ENCODE measurements at regions not wholly inside any gene's neighbourhood (a gene's known extent, or its start where the extent isn't known, plus 50 kb on each side); places are given as distances from the start of the nearest gene placed in this dataset.
A peak's percentile ranks its signal among the peaks of the same experiment; 100 is the strongest.

DNA sequence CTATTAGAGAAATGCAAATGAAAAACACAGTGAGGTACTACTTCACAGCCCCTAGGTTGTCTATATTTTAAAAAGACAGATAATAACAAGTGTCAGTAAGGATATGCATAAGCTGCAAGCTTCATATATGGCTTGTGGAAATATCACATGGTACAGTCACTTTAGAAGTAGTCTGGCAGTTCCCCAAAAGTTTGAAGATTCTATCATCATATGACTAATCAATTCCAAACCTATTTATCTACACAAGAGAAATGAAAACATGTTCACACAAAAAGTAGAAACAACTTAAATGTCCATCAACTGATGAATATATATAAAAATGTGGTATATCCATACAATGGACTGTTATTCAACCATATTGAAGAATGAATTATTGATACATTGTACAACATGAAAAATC is 185.8 kb upstream of the STK26 start:
- ChIA-PET CTCF (interaction anchor here (0.7 kb wide), 1 partner anchor 646 kb away, joined by 3 read pairs; no protein-coding TSS in a partner anchor), POLR2A (ENCODE audit: unreplicated experiment) (interaction anchor here (0.5 kb wide), 1 partner anchor 1641 kb away, joined by 4 read pairs; no protein-coding TSS in a partner anchor)
- Histone ChIP-seq H3K36me3 (ENCODE audit: low read depth) (no peaks in the 10 kb centered on the region), H3K27me3 (ENCODE audit: insufficient read depth, low read depth) (no peaks in the 10 kb centered on the region), H3K9me2 (ENCODE audit: insufficient read depth) (no peaks in the 10 kb centered on the region), H4K20me1 (ENCODE audit: insufficient read depth) (no peaks in the 10 kb centered on the region), H2AFZ (no peak overlapping the region), H3F3A (ENCODE audit: insufficient read depth, low read depth) (no peaks in the 10 kb centered on the region; the same call in 1 of the 2 replicates), H3K4me1 (replicated peaks; ENCODE audit: insufficient read depth) (peaks cover 7% of the 10 kb centered on the region), H3K9me3 (ENCODE audit: insufficient read depth, low read depth) (no peaks in the 10 kb centered on the region), H3K27ac (no peak overlapping the region), H3K4me3 (no peak overlapping the region), H3K79me2 (ENCODE audit: low read depth) (no peaks in the 10 kb centered on the region), H3K4me2 (no peak overlapping the region)
- TF ChIP-seq EZH2 (IDR thresholded peaks at IDR 0.05; ENCODE audit: low read depth), result no peak
- TF ChIP-seq, protein P1, sequence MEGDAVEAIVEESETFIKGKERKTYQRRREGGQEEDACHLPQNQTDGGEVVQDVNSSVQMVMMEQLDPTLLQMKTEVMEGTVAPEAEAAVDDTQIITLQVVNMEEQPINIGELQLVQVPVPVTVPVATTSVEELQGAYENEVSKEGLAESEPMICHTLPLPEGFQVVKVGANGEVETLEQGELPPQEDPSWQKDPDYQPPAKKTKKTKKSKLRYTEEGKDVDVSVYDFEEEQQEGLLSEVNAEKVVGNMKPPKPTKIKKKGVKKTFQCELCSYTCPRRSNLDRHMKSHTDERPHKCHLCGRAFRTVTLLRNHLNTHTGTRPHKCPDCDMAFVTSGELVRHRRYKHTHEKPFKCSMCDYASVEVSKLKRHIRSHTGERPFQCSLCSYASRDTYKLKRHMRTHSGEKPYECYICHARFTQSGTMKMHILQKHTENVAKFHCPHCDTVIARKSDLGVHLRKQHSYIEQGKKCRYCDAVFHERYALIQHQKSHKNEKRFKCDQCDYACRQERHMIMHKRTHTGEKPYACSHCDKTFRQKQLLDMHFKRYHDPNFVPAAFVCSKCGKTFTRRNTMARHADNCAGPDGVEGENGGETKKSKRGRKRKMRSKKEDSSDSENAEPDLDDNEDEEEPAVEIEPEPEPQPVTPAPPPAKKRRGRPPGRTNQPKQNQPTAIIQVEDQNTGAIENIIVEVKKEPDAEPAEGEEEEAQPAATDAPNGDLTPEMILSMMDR (conservative IDR thresholded peaks at IDR 0.05), result no peak
- intact Hi-C loops (cut with micrococcal nuclease; ENCODE audit: unreplicated experiment), result loop anchor here (10.0 kb wide), 1 partner anchor 647 kb away; the partner anchor contains the start of gene MBNL3
- no TSS peak for BruUV-seq (replicated peaks)
- no peak for DNase-seq

DNA sequence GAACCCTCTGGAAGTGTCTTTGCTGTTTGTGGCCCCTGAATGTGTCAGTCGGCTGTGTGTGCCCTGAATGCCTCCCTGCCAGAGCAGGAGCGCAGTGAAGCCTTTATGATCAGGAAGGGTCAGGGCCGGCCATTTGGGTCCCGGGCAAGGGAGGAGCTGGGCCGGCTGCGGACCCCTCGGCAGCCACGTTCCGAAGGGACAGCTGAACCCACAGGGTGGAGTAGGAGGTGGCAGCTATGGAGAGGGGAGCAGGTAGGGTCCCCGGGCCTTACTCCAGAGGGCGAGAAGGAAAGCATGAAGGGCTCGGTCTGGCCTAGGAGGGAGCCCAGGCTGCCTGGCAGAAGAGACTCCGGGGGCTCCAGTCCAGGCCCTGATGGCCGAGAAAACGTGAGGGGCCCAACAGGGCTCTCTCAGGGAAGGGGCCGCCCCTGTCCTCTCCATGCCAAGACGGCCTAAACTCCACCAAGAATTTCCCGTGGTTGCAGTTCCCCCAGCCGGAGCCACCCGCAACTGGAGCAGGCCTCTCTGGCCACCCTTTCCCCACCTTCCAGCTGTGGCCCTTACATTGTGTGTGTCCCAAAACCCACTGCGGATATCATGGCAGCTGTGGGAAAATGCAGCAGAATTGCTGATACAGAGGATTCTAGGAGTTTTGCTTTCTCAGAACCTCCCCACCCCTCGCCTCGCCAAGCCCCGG is 182.2 kb upstream of the STK26 start:
- peaks cover 8% of the 10 kb centered on the region for H3K4me1 ChIP-seq (replicated peaks; ENCODE audit: insufficient read depth)
- H3K4me2 ChIP-seq, result peak overlapping the region; percentile 63
- H3K4me3 ChIP-seq, result no peak overlapping the region
- H3K27ac ChIP-seq, result no peak overlapping the region
- intact Hi-C loops (cut with micrococcal nuclease; ENCODE audit: unreplicated experiment), result loop anchor here (1.0 to 10.0 kb wide), 4 partner anchors 230 to 774 kb away; partner anchors contain the start of gene RAP2C
- H3K9me2 ChIP-seq (ENCODE audit: insufficient read depth), result no peaks in the 10 kb centered on the region
- no peaks in the 10 kb centered on the region for H4K20me1 ChIP-seq (ENCODE audit: insufficient read depth)
- H3K79me2 ChIP-seq (ENCODE audit: low read depth), result no peaks in the 10 kb centered on the region
- H3K27me3 ChIP-seq (ENCODE audit: insufficient read depth, low read depth), result no peaks in the 10 kb centered on the region
- H3K9me3 ChIP-seq (ENCODE audit: insufficient read depth, low read depth), result no peaks in the 10 kb centered on the region
- BruUV-seq (replicated peaks), result no TSS peak
- 0 out of 2 replicates have a peak overlapping the region, but pooled peaks have one; percentile 44 for H2AFZ ChIP-seq
- no peak for TF ChIP-seq EZH2 (IDR thresholded peaks at IDR 0.05; ENCODE audit: low read depth)
- TF ChIP-seq, protein P1 (conservative IDR thresholded peaks at IDR 0.05), result no peak
- no peak for DNase-seq
- no peaks in the 10 kb centered on the region; the same call in 1 of the 2 replicates for H3F3A ChIP-seq (ENCODE audit: insufficient read depth, low read depth)
- H3K36me3 ChIP-seq (ENCODE audit: low read depth), result no peaks in the 10 kb centered on the region
- ChIA-PET CTCF (interaction anchor here (0.5 to 1.7 kb wide), 7 partner anchors 56 to 791 kb away, joined by 3 to 12 read pairs (median 4); partner anchors contain the start of gene RAP2C), POLR2A (ENCODE audit: unreplicated experiment) (interaction anchor here (0.5 kb wide), 1 partner anchor 239 kb away, joined by 4 read pairs; no protein-coding TSS in a partner anchor)

DNA sequence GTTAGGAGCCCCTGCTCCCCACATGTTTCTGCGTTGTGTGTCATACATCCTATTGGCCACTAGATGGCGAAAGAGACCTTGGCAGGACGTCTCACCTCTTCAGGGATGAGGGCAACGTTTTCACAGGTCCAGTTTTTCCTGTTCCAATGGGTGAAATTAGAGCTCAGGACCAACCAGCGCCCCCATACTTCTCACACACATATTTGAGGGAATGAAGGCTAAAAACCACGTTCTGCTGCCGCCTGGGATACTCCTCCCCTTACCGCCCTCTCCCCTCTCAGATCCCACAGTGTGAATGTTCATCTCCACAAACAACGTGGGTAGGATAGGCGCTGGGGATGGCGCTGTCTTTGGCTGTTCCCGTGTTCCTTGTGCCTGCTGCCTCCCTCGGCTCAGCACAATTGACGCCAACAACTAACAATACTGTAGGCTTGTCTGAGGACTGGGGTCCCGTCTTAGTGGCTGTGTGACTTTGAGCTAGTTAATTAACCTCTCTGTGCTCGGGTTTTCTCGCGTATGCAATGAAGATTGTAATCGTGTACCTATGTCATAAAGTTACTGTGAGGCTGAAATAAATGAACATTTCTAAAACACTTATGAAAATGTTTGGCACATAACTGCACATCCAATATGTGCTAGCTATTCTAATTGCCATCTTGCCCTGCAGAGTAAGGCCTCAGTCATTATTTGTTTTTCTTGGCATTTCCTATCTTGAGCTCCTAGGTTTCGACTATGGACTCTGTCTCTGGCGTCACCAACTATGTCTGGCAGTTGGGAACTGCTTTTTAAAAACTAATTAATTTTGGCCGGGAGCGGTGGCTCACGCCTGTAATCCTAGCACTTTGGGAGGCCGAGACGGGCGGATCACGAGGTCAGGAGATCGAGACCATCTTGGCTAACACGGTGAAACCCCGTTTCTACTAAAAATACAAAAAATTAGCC is 181.3 kb upstream of the STK26 start:
- Histone ChIP-seq H3F3A (ENCODE audit: insufficient read depth, low read depth) (no peaks in the 10 kb centered on the region; the same call in 1 of the 2 replicates), H2AFZ (peak overlapping the region; percentile 44; the same call in 1 of the 2 replicates), H3K79me2 (ENCODE audit: low read depth) (no peaks in the 10 kb centered on the region), H3K9me2 (ENCODE audit: insufficient read depth) (no peaks in the 10 kb centered on the region), H3K27ac (no peak overlapping the region), H3K4me1 (replicated peaks; ENCODE audit: insufficient read depth) (peaks cover 11% of the 10 kb centered on the region), H3K9me3 (ENCODE audit: insufficient read depth, low read depth) (no peaks in the 10 kb centered on the region), H3K27me3 (ENCODE audit: insufficient read depth, low read depth) (no peaks in the 10 kb centered on the region), H3K4me2 (peak overlapping the region; percentile 63), H3K36me3 (ENCODE audit: low read depth) (no peaks in the 10 kb centered on the region), H3K4me3 (peak overlapping the region; percentile 25; the same call in 1 of the 2 replicates), H4K20me1 (ENCODE audit: insufficient read depth) (no peaks in the 10 kb centered on the region)
- TF ChIP-seq, protein P1 (conservative IDR thresholded peaks at IDR 0.05), result peak; percentile 96
- no peak for TF ChIP-seq EZH2 (IDR thresholded peaks at IDR 0.05; ENCODE audit: low read depth)
- no TSS peak for BruUV-seq (replicated peaks)
- ChIA-PET CTCF (interaction anchor here (0.5 to 1.7 kb wide), 10 partner anchors 11 to 790 kb away, joined by 3 to 12 read pairs (median 4); partner anchors contain the start of gene RAP2C), POLR2A (ENCODE audit: unreplicated experiment) (interaction anchor here (0.5 to 0.6 kb wide), 2 partner anchors 238 to 375 kb away, joined by 4 to 14 read pairs; no protein-coding TSS in a partner anchor)
- DNase-seq, result peak; percentile 45 to 78
- intact Hi-C loops (cut with micrococcal nuclease; ENCODE audit: unreplicated experiment), result loop anchor here (1.0 to 10.0 kb wide), 4 partner anchors 229 to 773 kb away; partner anchors contain the start of gene RAP2C

Data from PC-9 (cell line).